Hematopoietic multipotent progenitor cell treated with erythropoietin and hydrocortisone succinate and interleukin-3 and kit ligand, for 17 days (in vitro differentiated cells): ENCODE measurements at regions not wholly inside any gene's neighbourhood (a gene's known extent, or its start where the extent isn't known, plus 50 kb on each side); places are given as distances from the start of the nearest gene placed in this dataset.

Experiments used
- DNase-seq: peaks from one replicate; pipeline ENCODE4 v3.0.0-alpha.2; 2015; ENCODE audit warnings: low spot score

DNA sequence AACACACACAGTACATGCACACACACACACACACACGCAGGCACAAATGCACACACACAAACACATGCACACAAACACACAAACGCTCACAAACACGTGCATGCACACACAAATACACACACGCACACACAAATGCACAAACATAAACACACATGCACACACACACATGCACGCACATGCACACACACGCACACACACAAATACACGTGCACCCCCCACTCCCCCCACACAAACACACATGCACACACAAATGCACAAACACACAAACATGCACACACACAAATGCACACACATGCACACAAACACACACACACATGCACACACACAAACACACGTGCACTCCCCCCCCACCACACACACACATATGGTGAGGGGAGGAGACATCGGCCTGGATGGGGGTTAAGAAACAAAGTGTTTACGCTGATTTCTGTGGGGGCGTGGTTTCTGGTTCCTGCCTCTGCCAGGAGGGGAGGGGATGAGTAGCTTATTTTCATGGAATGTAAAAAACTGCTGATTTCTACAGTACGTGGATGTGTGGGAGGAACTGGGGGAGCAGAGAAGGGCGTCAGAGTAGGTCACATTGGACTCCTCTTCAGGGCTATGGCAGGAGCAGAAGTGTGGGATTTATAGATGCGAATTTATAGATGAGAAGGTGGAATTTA, 607.2 kb downstream of the QKI start:
- no peak for DNase-seq

DNA sequence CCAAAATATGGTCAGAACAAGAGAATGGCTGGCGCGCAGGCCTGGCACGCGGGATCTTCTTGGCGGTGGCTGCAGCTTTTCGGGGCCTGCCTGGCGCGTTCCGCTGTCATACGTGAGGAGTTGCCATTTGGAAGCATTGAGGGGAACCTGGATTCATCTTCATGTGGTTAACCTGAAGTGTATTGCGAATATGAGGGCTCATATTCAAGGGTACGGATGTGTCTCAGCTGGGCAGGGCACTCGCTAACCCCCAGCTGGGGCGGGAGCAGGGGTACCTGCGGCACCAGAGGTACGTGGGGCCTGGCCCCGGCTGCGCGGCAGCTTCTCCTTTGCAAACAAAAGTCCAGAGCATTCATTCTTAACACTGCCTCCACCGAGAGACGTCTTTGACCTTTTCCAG, 605.6 kb downstream of the QKI start:
- no peak for DNase-seq

DNA sequence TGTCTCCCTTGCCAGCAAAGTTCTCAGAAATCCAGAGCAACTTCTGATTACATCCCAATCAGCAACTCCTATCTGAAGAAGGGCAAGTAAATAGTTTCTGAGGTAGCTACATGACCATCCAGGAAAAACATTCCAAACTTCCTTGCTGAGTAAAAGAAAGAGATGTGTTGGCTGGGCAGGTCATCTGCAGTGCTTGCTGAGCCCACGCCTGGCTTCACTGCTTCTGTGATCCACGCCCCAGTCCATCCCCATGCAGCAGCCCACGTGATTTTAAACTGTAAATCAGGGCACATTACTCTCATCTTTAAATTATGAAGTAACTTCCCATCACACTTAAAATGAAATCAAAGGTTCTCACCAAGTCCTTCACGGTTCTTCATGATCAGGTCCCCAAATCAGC, 603.6 kb downstream of the QKI start:
- DNase-seq = no peak

DNA sequence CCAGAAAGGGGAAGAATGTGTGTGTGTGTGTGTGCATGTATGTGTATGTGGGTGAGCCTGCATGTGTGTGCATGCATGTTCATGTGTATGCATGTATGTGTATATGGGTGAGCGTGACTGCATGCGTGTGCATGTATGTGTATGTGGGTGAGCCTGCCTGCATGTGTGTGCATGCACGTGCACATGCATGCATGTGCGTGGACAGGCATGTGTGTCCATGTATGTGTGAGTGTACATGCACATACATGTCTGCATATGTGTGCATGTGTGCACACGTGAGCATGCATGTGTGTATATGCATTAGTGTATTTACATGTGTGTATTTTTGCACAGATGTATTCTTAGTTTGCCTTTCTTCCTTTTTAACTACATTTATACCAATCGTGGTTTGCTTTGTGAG, 601.5 kb downstream of the QKI start:
- no peak for DNase-seq

DNA sequence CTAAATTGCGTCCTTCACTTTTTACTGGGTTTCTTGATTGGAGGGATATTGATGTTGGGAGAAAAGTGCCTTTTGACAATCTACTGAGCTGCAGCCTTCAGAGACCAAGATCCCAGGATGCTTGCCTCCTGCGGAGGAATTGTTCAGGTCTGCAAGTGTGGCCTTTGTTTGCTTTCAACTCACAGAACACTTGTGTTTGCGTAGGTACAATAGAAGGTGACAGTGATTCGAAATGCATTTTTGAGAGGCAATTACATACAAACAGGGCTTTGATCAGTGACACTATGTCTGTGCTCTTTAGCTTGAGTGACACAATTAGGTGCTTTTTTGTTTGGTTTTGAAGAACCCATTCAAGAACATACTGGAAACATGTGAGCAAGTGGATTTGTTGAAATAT, 600.6 kb downstream of the QKI start:
- no peak for DNase-seq

DNA sequence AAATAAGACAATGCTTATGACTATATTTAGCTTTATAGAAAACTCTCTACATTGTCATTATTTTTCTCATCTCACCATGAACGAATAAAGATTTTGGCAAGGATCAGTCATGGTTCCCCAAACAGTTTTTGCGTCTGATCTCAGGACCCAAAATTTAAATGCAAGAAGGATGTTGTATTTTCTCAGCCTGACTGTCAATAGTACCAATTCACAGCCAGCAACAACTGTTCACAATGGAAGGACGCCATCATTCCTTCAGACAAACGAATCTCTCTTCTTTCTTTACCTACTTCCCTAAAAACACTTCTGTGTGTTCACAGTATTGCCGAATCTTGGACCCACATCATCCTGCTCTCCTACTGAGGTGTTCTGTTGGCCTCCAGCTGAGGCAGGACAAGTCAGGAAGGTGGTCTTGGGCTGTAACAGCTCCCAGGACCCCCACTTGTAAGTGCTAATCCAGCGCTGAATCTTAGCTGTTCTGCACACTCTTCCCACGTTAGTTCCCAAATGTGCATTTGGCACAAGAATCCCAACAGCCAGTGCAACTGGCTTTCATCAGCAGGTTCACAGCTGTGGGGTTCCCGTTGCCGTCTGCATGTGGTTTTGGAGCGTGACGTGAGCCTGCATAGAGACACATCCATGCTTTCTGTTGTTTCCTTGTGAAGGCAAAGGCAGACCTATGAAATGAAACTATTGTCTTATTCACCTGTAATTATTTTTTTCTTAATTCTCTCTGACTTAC, 600.0 kb downstream of the QKI start:
- no peak for DNase-seq

DNA sequence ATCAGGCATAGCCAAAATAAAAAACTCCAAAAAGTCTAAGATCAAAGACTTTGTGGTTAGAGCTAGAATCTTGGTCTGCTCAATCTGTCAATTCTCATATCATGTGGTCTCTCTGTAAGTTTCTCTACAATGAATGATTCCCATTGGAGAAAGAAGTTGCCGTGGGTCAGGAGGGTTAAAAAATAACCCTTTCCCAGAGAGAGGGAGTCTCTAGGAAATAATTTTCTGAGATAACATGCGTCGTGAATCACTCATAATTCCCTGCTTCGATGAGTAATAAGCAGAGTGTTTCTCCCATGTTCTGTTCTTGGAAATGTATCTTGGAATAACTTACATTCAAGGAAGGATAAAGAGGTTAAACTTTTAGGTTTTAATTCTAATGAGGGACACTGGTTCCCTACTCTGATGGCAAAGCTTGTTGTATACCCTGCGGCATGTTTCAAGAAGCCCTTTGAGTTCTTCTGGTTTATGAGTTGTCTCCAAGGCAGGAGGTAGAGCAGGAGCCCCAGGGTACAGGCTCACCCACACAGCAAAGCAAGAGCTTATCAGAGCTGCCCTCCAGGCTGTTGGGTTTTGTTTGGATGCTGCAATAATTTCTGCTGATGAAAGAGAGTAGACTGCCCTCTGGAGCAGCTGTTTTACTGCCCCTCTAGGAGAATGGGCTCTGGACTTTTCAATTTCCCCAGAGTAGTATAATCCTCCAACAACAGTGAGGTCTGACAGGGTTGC, 599.1 kb downstream of the QKI start:
- no peak for DNase-seq

DNA sequence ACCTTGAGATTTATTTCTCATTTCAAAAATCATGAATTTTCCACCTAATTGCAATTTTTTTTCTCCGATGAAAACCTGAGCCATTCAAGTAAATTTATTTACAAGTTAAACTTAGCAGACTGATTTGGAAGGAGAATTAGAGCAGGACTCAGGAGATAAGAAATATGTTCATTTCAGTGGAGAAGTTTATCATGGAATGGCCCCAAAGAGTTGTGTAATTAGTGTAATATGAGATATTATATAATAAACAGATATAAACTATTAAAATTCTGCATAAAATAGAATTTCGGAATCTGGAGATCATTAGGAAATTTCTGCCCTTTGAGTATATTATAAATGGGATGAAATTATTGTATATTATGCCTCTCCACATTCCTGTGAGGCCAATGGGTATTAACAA, 596.8 kb downstream of the QKI start:
- no peak for DNase-seq

DNA sequence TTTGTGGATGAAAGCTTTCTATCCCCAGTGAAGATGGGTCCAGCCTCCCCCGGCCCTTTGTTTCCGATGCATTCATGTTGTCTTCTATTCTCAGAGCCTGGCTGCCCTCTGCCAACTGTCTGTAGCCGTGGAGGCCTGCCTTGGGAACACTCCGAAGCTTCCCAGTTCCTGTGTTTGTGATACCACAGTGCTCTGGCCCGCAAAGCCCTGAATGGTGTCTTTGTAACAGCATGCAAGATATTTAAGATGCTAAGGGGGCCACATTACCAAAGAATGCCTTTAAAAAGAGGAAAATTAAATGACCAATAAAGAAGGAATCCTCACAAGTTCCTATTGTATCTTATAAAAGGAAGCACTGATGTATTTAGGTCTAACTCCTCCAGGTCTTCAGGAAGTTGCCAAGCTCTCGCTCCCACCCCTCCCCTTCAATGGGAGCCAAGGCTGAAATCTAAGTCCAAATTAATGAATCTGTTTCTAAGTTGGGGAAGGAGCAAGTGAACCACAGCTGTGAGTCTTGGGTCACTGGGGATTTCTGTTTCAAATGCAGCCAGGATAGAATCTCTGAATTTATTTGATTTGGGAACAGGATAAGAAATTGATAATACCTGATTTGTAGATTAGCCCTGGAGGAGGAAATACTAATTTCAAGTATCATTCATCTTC, 596.1 kb downstream of the QKI start:
- no peak for DNase-seq

DNA sequence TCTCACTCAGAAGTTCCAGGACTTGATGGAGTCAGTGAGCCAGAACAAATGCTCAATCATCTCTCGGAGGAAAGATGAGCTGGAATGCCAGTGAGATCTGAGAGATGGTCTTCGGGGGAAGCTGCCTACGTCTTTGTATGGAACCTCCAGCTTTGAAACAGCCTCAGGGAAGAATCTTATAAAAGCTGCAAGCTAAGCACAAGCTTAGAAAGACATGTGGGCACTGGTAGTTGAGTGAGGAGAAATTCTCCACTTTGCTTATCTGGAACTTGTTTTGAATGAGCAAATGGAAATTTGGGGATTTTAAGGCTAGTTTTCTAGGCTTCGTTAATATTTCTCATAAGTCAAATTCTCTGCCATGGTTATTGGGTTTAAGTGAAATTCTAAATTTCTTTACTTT, 594.4 kb downstream of the QKI start:
- DNase-seq = no peak

DNA sequence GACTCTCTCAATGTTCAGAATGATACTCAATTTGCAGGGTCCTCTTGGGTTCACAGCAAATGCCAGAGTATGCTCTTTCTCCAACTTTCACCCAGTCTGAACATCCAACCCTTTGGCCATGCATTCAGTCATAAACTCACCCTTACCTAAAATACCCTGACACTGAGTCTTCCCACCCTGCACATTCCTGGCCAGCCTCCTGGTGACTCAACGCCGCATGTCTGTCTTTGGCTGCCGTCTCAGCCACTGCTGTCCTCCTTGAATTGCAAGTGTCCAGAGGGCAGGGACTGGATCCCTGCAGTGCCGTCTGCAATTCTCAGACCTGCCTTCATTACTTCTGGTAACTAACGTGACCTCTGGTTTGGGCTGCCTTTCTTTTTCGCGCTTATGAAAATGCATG, 593.4 kb downstream of the QKI start:
- DNase-seq = no peak

DNA sequence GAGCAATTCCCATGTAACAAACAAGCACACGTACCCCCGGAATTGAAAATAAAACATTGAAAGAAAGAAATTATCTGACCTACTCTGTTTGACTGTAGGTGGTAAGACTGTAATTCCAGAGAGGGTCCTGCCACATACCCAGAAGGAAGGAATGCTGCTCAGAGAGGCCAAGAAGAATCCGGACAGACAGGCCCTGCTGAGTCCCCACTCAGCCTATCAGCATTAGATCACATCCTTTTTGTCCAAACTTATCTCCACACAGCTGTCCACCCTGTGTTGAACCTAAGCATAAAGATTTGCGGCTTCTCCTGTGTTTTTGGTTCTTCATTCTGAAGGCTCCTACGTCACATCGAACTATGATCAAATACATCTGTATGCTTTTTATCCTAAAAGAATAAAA, 591.9 kb downstream of the QKI start:
- DNase-seq = no peak

DNA sequence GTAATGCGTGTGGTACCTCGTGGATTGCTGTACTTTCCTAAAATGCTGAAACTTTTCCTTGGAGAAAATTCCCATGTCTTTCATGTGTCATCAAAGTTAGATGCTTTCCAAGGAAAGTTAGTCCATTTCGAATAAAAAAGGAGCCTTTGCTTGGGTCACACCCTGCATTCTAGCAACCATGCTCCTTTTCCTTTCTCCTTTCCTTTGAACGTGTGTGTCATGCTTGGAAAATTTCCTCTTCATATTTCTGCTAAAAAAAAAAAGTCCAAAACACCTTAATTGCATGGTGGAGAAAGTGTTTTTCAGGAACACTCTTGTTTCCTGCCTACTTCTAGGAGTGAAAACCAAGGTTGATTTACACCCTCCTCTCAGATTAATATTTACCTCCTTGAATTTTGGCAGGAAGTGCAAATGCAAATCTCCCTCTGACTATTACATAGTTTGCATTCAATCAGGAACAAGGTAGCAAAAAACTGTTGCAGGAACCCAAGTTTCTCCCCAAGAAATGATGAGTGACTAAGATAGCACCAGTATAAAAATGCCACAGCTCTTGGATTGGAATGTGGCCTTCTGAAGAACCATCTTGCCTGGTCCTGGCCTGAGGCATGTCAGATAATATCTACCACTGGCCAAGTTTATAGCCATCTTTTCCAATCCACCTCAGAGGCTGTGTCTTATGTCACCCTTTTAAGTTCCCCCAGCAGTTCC, 590.6 kb downstream of the QKI start:
- no peak for DNase-seq

DNA sequence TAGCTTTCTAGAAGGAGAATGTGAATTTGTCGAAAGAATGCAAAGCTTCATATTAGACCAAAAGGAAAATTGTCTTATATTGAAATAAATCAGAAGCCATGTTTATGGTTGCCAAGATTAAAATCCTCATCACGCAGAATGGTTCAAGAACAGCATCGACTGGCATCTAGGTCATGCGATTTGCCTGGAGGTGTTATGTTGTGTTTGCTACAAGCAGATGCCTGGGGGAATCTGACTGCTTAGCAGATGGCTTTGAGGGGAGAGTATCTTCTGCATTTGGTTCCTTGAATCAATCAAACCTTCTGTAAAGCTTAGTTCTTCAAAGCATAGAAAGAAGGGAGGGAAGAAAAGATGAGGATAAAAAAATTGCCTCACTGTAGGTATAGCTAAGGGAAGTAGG, 585.8 kb downstream of the QKI start:
- DNase-seq = no peak

DNA sequence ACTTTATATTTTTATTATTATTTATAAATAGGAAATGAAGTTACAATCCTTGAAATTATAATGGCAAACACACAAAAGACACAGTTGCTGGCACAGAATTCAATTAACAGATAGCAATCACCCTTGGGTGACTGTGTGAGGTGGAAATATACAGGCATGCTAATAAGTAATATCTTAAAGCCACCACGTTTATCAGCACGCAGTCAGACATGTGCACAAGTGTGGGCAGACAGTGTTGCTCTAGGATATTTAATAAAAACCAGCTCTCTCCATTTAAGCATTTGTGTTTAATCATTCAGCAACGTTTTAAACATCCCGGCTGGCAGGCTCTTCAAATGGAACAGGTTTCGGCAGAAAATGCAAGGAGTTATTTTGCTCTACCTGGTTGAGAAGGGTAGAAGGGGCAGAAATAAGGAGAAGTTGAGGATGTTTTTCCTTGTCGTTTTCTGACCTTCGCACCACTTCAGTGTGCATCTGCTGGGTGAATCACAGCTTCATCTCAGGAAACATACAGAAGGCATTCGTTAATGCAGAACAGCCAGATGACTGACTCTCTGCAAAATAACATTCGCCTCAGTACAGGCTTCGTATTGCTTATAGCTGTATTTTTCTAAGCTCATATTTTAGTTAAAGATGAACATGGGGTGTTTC, 585.1 kb downstream of the QKI start:
- no peak for DNase-seq

DNA sequence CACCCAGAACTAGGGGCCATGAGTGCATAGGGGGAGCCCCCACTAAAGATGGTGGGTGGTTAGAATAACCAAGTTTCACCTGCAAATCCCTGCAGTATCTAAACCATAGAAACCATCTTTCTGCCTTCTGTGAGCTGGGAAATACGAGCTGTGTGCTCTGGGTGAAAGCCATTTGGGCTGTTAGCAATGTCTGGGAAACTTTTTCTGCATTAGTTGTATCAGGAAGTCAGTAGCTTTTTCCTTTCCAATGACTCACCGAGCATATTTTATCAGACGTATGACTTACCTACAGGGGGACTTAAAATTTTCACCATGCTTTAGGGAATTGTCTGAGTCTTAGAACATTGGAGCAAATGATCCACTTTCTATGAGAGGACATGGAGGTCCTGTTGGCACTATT, 584.0 kb downstream of the QKI start:
- DNase-seq = no peak

DNA sequence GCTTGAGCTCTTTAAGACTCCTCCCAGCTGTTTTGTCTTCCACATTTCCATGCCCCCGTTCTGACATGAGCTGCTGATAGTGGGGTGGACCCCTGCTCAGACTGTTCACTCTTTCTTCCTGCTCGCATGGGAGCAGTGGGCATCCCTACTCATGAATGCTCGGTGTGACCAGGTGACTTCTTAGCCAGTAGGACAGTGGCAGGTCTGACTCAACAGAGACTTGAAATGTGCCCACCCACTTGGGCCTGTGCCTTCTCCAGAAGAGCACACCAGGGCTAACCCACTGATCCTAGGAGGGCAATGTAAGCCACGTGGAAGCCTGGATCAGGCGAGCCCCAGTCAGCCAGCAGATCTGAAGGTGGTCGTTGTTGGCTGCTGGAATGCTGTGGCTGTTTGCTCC, 582.0 kb downstream of the QKI start:
- no peak for DNase-seq

DNA sequence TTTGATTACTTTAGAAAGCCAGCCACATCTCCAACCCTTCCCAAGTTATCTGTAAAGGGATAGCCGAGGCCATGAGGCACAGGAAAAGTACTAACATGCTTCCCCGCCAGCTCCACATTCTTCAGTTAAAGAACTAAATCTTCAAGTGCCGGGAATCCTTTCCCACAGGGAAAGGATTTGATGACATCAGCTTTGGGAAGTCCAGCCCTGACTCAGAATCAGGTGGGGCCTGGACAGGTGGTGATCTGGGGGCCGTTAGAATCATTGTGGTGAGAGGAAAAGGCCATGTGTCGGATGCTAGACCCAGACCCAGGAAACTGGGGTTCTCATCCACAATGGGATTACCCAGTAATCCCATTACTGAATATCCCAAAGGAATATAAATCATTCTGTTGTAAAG, 580.0 kb downstream of the QKI start:
- no peak for DNase-seq

DNA sequence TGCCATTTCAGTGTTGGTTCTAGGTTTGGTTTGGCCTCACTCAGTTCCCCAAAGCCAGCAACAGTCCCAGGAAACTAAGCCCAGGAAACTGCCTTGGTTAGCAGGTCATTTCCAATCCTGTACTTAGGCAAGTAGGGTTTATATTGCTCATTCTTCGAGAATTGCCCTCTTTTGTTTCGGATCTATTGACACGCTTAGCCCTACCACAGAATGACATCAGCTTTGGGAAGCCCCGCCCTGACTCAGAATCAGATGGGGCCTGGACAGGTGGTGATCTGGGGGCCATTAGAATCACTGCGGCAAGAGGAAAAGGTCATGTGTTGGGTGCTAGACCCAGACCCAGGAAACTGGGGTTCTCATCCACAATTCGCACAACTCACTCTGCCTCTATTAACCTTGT, 578.2 kb downstream of the QKI start:
- no peak for DNase-seq

DNA sequence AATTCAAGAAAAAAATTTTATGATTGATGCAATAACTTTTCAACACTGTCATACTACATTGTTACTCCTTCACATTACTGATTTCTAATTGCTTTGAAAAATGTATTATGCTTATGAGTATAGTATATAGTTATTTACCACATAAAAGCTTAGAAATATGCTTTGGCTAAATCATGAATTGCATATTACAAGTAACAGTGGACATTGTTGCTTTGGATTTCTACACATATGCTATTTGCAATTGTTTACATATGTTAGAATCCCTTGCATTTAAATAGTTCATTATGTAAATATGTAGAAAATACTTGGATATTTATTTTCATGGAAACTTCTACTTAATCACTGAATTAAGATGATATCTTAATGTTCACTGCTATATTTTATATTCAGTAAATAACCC, 577.5 kb downstream of the QKI start:
- no peak for DNase-seq

DNA sequence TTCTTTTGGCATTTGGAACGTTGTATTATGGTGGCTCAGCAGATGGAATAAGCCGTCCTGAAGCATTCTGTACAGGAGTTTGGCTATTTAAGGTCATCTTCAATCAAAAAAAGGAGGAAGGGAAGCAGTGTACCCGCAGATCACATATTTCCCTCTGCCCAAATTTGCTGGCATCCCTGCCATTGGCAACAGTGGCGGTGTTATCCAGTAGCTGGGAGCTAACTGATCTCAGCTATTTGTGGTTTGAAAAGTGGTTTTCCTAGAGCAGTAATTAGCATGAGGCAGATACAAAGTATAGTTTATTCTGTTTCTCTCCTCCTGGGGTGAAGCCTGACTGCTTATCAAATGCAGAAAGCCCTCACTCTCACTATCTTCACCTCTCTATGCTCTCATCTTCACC, 576.8 kb downstream of the QKI start:
- no peak for DNase-seq

DNA sequence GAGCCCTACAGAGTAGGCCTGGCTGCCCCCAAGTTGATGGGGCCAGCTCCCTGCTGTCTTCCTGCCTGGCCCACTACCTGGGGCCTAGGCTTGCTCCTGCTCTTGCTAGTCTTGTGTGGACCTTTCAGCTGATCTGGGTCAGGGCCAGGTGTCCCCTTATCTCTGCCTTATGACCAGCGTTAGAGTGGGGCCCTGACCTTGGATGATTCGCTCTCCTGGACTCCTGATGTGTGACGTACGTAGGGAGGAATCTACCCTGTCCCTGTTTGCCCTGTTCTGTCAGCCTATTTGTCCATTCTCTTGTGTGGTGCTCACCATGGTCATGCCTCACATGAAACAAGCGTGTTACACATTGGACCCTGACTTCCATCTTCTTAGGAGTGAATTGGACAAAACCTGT, 571.8 kb downstream of the QKI start:
- no peak for DNase-seq
